GM18907 (cell line): ENCODE measurements at regions not wholly inside any gene's neighbourhood (a gene's known extent, or its start where the extent isn't known, plus 50 kb on each side); places are given as distances from the start of the nearest gene placed in this dataset.

Source experiments
- ATAC-seq: cut with Tn5 transposase; IDR thresholded peaks from one replicate; pipeline ENCODE4 v1.9.1; 2021; ENCODE audit warnings: mild to moderate bottlenecking, moderate library complexity; ENCODE audit not compliant: unreplicated experiment

DNA sequence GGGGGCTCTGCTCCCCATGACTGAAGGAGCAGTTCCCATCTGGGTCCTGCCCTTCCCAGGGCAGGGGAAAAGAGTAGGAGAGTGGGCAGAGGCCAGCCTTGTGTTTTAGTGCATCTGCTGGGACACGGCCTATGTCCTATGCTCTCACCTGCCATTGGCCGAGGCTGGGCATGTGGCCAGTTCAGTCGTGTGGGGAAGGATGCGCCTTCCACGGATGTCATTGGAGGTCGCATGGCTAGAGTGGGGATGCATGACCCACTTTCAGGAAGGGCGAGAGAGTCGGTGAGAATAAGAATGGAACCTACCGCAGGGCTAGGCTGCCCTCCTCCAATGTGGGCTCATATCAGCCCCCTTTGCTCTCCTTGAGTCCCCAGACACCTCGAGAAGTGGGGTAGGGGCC is 70.9 kb upstream of the HAAO start:
- no peak for ATAC-seq

- no peak for ATAC-seq
Observed at GRCh38 chr2:42862669-42863185, 70.3 kb upstream of the HAAO start.

- no peak for ATAC-seq
Observed at GRCh38 chr2:42861321-42861720, 68.9 kb upstream of the HAAO start.

DNA sequence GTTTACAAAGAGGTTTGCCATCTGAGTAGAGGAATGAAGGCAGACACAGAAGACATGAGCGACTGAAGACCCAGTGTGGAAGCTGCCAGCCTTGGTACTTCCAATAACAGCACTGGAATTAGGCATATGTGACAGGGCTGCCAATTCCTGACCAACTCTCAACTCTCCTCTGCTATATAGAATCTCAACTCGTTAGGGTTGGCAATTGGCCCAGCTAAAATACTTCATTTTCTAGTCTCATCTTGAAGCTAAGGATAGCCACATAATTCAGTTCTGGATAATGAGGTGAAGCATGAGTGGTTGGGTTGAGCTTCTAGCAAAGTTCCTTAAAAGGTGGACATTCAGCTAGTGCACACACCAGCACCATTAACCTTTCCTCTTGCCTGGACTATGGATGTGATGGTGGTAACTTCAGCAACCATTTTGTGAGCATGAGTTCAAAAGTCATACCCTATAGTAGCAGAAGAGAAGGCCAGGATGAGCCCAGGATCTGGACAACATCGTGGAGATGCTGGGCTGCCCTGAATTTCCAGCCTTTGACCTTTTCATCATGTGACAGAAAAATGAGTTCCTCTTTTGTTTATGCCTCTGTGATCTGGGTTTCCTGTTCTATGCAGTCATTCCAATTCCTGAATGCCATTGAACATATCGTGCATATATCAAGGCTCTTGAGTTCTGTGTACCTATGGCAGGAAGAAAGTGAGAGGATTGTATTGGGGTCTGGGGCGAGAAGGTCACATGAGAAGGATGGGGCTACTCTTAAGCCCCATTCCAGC is 68.1 kb upstream of the HAAO start:
- ATAC-seq, result no peak

- ATAC-seq, result no peak
Observed at GRCh38 chr2:42859791-42860190, 67.4 kb upstream of the HAAO start.

GRCh38 chr2:42859006-42859552 is 66.7 kb upstream of the HAAO start:
- ATAC-seq, result no peak

DNA sequence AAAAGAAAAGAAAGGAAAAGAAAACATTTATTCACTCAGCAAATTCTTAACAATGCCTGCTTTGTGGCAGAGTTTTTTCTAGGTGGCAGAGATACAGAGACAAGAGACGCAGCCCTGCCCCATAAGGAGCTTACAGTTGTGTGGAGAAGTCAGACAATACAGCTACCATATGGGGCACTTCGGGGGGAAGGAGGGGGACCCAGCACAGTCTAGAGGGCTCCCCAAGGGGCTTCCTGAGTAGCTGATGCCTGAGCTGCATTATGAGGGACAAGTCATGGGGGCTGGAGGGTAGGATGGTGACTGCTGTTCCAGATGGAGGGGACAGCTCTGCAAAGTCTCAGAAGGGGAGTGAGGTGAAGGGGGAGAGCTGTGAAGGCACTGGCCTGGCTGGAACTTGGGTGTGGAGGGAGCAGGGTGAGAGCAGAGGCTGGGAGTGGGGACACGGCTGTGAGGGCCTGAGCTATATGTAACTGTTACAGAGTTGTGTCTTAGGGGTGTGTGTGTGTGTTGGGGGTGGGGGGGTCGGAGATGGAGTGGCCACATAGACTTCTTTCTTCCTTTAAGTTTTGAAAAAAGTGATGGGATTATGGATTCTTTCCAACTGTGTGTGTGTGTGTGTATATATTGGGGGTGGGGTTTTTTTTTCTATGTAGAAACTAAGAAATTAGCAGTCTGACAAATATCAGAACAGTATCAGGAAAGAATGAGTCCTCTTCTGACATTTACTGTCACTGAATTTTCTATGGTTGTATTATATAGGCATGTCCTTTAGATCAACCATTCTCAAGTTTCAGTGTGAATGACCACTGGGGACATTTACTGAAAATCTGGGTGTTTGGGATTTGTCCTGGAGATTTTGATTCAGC is 66.0 kb upstream of the HAAO start:
- no peak for ATAC-seq

- ATAC-seq, result no peak
Observed at GRCh38 chr2:42856891-42857632, 64.7 kb upstream of the HAAO start.

- ATAC-seq, result no peak
Observed at GRCh38 chr2:42856106-42856860, 63.9 kb upstream of the HAAO start.

DNA sequence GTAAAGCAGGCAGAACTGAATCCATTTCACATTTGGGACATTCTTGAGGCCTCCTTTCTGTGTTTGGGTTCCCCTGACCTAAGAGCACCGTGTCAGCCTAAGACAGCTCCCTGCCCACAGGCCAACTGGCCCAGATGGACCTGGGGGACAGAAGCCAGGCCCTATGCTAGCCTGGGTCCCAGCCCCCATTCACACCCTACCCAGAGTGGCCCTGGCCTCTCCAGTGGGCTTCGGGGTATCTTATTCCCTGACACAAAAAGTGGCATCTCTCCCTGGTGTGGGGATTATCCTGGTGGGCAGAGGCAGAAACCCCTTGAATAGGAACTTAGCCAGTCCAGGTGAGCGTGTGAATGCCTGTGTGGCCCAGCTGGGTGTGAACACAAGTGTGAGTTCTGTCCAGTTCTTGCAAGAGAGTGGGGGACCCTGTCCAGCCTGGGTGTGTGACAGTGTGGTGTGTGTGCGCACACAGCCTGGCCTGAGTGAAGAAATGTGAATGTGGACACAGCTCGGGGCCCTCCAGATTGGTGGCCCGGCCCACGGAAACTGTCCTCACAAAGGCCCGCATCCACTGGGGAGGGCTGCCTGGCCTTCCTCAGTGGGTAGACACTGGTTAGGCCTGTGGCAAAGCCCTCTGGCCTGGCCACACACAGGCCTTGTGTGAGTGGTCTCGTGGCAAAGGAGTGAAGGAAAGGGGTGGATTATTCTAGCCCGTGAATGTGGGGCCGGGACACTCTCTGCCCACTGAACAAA is 63.0 kb upstream of the HAAO start:
- no peak for ATAC-seq

DNA sequence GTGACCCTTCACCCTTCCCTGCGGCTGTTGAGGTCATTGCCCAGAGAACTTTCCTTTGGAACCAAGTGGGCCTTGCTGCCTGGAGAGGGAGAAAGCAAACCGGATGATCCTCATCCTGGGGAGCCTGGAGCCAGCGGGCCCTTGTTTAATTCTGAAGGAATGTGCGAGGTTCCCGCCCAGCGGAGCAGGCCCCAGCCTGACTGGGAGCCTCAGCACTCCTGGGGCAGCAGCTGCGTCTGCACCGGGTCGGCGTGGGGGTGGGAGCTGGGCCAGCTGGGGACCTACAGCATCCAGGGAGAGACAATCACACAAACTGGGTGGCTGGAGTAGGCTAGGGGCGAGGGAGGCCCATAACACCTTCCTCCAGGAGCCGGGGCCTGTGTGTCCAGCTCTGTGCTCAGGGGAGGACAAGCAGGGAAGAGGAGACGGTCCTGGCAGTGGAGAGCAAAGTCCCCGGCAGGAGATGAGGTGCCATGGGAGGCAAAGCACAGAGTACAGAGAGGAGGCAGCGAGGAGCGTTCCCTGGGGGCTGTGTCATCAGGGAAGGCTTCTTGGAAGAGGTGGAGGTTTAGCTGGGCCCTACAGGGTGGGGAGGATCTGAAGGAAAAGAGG is 61.9 kb upstream of the HAAO start:
- ATAC-seq, result no peak

DNA sequence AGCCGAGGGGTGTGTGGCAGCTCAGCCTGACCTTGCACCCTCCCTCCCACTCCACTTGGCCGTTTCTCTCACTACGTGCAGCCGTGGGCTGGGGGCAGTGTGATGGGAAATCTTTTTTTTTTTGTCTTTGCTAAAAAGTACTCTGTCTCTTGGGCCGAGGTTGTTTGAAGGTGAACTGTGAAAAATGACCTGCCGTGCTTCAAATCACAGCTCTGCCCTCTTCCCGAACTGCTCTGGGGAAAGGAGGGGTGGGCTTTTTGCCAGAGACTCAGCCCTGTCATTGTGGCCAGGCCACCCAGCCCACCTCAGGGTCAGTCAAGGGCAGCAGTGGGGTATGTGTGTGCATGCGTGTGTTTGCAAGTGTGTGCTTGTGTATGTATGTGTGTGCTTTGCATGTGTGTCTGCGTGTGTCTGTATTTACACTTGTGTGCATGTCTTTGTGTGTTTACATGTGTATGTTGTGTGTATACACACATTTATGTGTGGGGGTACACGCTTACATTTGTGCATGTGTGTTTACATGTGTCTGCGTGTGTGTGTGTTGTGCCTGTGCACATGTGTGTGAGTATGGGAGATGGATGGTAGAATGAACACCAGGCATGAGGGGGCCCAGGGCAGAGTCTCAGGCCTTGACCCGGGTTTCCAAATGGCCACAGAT is 61.3 kb upstream of the HAAO start:
- ATAC-seq, result no peak

DNA sequence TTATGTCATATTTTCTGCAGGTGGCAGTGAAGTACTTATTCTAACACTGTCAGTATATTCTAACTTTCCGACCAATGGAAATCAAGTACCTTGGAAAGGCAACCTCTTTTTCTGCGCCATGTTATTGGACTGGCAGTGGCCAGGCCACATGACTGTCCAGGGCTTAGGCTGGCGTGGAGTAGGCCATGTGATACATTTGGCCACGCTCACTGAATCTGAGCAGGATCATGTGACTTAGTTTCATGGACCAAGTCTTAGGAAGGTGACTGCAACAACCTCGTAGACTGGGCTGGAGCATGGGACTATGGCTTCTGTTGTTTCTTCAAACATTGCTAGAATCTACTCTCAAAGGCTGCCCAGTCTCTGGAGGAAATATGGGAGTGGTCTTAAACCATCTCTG is 60.4 kb upstream of the HAAO start:
- no peak for ATAC-seq

DNA sequence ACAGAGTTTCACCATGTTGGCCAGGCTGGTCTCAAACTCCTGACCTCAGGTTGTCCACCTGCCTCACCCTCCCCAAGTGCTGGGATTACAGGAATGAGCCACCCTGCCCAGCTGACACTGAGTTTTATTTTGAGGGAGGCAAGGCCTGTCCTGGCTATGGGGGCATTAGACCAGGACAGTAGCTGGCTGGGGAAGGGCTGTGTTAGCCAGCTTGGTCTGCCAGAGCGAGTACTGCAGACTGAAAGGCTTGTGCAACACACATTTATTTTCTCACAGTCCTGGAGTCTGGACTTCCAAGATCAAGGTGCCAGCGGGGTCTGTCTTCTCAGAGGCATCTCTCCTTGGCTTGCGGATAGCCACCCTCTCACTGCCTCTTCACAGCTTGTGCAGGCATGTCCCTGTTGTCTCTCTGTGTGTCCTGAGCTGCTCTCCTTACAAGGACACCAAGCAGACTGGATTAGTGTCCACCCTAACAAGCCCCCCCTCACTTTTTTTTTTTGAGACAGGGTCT is 59.4 kb upstream of the HAAO start:
- no peak for ATAC-seq

DNA sequence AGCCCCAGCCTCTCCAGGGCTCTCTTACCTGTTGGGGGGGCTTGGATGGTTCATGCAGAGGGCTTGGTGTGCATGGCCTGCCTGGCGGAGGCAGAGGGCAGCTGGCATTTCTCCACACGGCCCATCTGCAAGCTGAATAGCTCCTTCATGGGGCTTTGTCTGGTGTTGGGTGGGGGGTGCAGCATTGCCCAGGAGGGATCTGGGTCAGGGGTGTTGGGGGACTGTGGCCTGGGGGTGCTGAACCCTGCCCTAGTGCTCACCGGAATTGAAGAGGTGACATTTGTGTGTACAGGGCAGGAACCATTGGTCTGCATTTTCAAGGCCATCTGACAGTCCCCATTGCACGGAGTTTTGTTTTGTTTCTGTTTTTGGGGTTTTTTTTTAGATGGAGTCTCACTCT is 58.8 kb upstream of the HAAO start:
- no peak for ATAC-seq

DNA sequence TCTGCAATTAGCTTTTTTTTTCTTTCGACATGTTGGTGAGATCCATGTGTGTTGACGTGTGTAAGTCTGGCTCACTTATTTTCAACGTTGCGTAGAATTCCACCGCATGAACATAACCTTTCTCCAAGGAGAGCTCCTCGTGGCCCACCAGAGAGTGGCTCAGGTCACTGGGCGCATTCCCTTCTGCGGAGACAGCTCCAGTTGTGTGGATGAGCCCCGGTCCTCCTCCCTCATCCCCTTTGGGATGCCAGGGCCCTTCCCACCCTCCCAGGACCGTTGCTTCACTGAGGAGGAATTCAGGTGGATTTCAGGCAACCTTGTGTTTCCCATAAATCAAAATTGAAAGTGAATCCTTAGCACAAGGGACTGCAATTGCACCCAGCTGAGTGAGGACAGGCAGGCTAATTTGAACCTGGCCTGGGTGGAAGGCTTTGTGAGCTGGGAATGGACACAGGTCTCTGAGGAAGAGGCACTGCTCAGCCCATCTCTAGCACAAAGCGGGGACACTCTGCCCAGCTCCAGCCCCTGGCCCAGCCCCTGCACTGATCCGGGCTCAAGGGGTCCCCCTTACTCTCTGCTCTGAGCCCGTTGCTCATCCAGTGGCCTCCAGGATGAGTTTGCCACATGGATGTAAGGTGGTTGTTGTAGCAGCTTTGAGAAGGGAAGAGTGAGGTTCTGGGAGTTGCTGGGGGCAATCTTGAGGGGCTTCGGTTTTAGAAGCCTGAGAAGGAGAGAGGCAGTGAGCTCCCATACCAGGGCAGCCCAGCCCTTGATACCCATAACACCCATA is 57.8 kb upstream of the HAAO start:
- no peak for ATAC-seq

- ATAC-seq, result no peak
Observed at GRCh38 chr2:42849311-42849710, 56.9 kb upstream of the HAAO start.
